ENCODE measurements at regions not wholly inside any gene's neighbourhood (a gene's known extent, or its start where the extent isn't known, plus 50 kb on each side); places are given as distances from the start of the nearest gene placed in this dataset.

DNA sequence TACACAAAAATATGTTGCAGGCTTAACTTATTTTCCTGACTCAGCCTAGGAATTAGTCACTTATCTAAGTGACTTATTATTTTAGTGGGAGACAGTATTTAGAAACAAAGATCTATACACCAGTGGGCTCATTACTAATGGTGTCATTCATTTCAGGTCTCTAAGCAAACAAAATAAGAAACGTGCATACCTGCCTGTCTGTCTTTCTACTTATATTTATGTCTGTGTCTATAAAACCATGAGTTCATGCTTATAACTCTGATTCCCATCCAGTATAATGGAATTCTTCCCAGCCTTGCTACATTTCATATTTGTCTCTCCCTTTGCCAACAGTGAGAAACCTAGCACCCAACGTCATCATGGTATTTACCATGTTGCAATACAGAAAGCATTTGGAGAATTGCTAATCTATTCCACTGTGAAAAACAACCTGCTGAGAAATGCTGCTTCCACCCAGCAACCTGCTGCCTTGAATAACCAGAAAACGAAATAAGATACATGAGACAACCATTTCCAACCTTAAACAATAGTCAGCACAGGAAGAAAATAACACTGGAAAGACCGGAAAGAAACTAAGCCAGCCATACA lies 501.0 kb downstream of the GLRX3 start:
- no peak for DNase-seq

DNA sequence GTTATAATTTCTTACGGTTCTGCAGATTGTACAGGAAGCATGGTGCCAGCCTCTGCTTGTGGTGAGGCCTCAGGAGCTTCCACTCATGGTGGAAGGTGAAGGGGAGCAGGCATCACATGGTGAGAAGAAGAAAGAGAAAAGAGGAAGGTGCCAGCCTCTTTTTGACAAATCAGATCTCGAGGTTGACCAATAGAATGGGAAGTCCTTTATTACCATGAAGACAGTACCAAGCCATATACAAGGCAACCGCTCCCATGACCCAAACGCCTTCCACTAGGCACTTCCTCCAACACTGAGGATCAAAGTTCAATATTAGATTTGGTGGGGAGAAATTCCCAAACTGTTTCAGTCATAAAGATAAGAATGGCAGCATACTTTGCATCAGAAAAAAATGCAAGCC lies 502.8 kb downstream of the GLRX3 start:
- DNase-seq, result no peak

GRCh38 chr10:130642926-130643325 lies 506.7 kb downstream of the GLRX3 start:
- no peak for DNase-seq

GRCh38 chr10:130647341-130647740 lies 511.1 kb downstream of the GLRX3 start:
- DNase-seq, result no peak

DNA sequence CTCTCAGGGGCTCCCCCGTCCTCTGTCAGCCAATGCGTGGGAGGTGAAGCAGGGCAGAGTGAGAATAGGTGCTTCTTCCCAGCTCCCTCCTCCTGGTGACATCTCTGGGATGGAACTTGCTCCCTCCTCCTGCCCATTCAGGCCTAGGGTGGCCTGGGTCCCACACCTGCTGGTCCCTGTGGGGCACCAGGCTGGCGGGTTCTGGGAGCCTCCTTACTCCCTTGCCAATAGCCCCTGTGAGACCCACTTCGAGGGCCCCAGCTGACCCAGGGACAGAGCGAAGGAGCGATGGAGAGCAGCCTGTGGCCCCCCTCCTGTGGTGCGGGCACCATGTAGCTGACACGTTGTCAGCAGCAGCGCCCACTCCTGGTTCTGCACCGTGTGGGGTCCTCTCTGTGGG lies 512.6 kb downstream of the GLRX3 start:
- no peak for DNase-seq

GRCh38 chr10:130652544-130652943 lies 516.4 kb downstream of the GLRX3 start:
- no peak for DNase-seq

- no peak for DNase-seq
These were observed 516.9 kb downstream of the GLRX3 start for GRCh38 chr10:130652964-130653578.

- DNase-seq, result no peak
These were observed 518.5 kb downstream of the GLRX3 start for GRCh38 chr10:130654726-130655125.

GRCh38 chr10:130655313-130656186 lies 519.4 kb downstream of the GLRX3 start:
- no peak for DNase-seq

DNA sequence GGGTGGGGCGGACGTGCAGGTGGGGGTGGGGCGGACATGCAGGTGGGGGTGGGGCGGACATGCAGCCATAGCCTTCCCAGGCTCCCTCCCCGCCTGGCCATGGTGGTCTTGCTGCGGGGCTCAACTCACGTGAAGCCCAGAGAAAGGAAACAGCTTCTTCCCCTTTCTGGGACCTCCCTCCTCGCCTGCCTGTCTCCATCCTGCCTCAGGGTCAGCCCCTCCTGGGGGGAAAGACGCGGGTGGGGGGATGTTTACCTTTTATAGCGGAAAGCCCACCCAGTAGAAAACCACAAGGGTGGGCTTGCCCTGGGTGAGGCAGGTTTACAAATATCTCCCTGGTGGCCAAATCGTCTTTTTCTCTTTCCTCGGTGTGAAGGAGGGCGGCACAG lies 520.0 kb downstream of the GLRX3 start:
- no peak for DNase-seq

GRCh38 chr10:130656582-130657133 lies 520.5 kb downstream of the GLRX3 start:
- no peak for DNase-seq

GRCh38 chr10:130658687-130659290 lies 522.6 kb downstream of the GLRX3 start:
- DNase-seq, result no peak

- DNase-seq, result no peak
These were observed 523.3 kb downstream of the GLRX3 start for GRCh38 chr10:130659528-130659927.

DNA sequence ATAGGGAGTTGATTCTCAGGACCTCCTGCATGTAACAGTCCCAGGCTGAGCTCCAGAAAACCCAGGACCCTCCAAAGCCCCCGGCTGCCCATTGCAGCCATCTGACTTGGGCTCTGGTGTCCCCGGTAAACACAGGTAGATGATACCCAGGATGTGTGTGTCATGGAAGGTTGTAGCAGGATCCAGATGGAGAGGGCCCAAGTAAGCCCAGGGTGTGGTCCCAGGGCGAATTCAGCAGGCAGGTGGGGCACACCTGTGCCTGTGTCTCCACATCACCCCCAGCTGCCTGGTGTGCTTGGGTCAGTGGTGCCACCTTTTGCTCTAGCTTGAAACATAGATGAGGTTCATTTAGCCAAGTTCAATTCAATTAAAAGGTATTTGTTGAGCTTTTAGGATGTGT lies 524.1 kb downstream of the GLRX3 start:
- no peak for DNase-seq

- DNase-seq, result no peak
These were observed 525.2 kb downstream of the GLRX3 start for GRCh38 chr10:130661419-130661818.

DNA sequence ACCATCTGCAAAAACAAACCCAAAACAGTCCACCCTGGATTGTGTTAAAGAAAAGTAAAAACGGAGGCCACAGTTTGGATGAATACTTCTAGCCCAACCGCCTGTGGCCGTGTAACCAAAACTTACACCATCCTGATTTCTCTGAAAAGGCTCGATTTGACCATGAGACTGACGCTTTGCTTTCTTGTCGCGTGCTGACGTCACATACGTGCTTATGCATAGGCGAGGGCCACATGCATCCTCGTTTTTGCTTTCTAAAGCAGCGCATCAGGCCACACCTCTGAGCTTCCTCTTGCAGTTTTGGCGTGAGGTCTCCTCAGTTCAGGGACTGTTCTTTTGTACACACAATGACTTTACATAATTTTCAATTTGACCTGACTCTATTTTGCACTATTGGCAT lies 526.6 kb downstream of the GLRX3 start:
- DNase-seq, result no peak

GRCh38 chr10:130664526-130664925 lies 528.3 kb downstream of the GLRX3 start:
- no peak for DNase-seq

DNA sequence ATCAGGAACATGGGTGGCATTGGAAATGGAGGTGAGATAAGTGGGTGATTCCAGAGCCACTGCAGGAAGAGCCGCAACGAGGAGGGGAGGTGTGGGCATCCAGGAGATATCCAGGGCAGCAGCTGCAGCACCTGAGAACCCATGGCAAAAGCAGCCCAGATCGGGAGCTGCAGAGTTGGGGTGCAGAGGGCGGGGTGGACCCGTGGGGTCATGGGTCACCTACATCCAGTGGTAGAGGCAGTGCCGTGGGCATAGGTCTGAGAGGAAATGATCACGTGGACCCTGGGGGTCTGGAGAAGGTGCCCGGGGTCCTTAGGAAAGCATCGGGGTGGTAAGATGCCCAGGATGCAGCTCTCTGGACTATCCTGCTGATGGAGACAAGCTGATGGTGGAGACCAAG lies 530.0 kb downstream of the GLRX3 start:
- no peak for DNase-seq

DNA sequence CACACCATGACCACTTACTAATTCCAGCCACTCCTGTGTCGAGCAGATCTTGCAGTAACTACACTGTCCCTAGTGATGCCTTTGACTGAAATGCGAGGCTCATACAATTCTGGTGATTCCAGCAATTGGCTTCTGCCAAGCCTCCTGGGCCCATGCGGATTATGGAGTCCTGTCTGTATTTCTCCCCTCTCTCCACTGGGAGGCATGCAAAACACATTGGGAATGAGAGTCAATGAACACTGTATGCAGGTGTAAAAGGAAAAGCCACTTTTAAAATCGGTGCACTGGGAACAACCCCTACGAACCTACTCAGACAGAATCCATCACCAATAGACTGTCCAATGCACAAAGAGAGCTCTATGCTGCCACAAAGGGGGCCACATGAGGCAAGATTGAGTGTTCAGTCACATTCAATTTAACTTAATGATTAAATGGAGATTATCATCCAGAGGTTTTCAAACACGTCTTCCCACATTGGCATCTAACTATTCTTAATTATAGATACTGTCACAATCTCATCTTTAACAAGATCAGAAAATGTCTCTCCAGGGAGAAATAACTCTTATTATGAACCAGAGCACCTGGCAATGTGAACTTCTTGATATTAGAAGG lies 550.6 kb downstream of the GLRX3 start:
- no peak for DNase-seq

GRCh38 chr10:130687566-130687965 lies 551.4 kb downstream of the GLRX3 start:
- DNase-seq, result no peak

GRCh38 chr10:130689743-130690626 lies 553.8 kb downstream of the GLRX3 start:
- DNase-seq, result no peak

DNA sequence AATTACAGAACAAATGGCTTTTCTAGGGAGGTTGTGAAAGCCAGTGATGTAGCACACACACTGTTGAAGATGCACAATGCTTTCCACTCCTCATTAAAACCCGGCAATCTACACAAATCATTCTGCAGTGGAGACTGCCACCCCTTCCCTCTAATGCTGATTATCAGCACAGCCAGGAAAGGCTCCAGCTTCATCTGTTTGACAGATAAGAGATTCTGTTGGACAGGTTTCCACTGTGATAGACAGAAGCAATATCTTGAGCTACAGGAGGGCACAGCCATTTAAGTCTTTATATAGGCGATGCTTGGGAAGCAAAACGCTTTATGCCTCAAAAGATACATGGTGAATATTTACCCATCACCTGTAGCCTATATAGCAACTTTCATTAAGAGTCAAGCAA lies 555.6 kb downstream of the GLRX3 start:
- no peak for DNase-seq

All from hippocampal formation (tissue), 2 donors.